OCI-LY7 (cell line): ENCODE measurements at regions not wholly inside any gene's neighbourhood (a gene's known extent, or its start where the extent isn't known, plus 50 kb on each side); places are given as distances from the start of the nearest gene placed in this dataset.

ENCODE experiments used
- BruUV-seq: library from RNA; stranded (reverse); fragments of 400-500 nt; replicated peaks from 2 replicates; lab custom pipeline; 2021; lab: Mats Ljungman, UMichigan
- CTCF ChIA-PET: fragments of 300-600 bp; sonication (Branson Sonifier 250); formaldehyde crosslinking; loops from one replicate; lab custom pipeline; 2022; ENCODE audit warnings: antibody characterized with exemption; ENCODE audit not compliant: unreplicated experiment; lab: Charles Lee
- POLR2A ChIA-PET: fragments of 300-600 bp; sonication (Branson Sonifier 250); formaldehyde crosslinking; loops from one replicate; lab custom pipeline; 2022; ENCODE audit warnings: antibody characterized with exemption; lab: Charles Lee
- DNase-seq: peaks from one replicate; pipeline ENCODE4 v3.0.0-alpha.2; 2015; ENCODE audit warnings: low spot score
- H2AFZ ChIP-seq: fragments of 200-600 bp; sonication (generic), shearing (Covaris generic); 2 replicates; pipeline ENCODE4 v1.6.1; 2014; ENCODE audit warnings: mild to moderate bottlenecking, antibody characterized with exemption, low read length, moderate library complexity
- H3K27ac ChIP-seq: fragments of 200-600 bp; sonication (generic); 2 replicates; pipeline ENCODE4 v1.5.1; 2014; ENCODE audit warnings: mixed run types, low read depth, mild to moderate bottlenecking, moderate library complexity, low read length, inconsistent platforms; ENCODE audit not compliant: poor library complexity, severe bottlenecking
- H3K36me3 ChIP-seq: fragments of 200-600 bp; sonication (generic); 2 replicates; pipeline ENCODE4 v1.6.1; 2014; ENCODE audit warnings: mild to moderate bottlenecking, antibody characterized with exemption, low read length, moderate library complexity, mixed read lengths; ENCODE audit not compliant: insufficient read depth
- H3K4me1 ChIP-seq: fragments of 200-600 bp; sonication (generic); 2 replicates; pipeline ENCODE4 v1.5.1; 2014; ENCODE audit warnings: mild to moderate bottlenecking, low read length; ENCODE audit not compliant: insufficient read depth, poor library complexity, severe bottlenecking
- H3K4me2 ChIP-seq: fragments of 200-600 bp; sonication (generic); 2 replicates; pipeline ENCODE4 v1.6.1; 2014; ENCODE audit warnings: mild to moderate bottlenecking, low read length
- H3K4me3 ChIP-seq: fragments of 200-600 bp; sonication (generic); 2 replicates; pipeline ENCODE4 v1.5.1; 2014; ENCODE audit warnings: mild to moderate bottlenecking, low read depth, low read length; ENCODE audit not compliant: poor library complexity, severe bottlenecking
- H3K79me2 ChIP-seq: fragments of 200-600 bp; sonication (generic); 2 replicates; pipeline ENCODE4 v1.6.1; 2016; ENCODE audit warnings: low read depth, mild to moderate bottlenecking, low read length, moderate library complexity, mixed read lengths; ENCODE audit not compliant: insufficient read depth
- H3K9me2 ChIP-seq: fragments of 200-600 bp; sonication (generic); 2 replicates; pipeline ENCODE4 v1.6.1; 2016; ENCODE audit warnings: mild to moderate bottlenecking, low read length, mixed read lengths; ENCODE audit not compliant: insufficient read depth
- H3K9me3 ChIP-seq: fragments of 200-600 bp; sonication (generic); 2 replicates; pipeline ENCODE4 v1.6.1; 2014; ENCODE audit warnings: mild to moderate bottlenecking, mixed run types, low read length, mixed read lengths
- H4K20me1 ChIP-seq: fragments of 200-600 bp; sonication (generic); 2 replicates; pipeline ENCODE4 v1.6.1; 2014; ENCODE audit warnings: mild to moderate bottlenecking, antibody characterized with exemption, low read length, moderate library complexity, mixed read lengths; ENCODE audit not compliant: insufficient read depth
- CTCF ChIP-seq: fragments of 200-600 bp; sonication (generic); conservative IDR thresholded peaks from 2 replicates; pipeline ENCODE4 v1.5.1; 2014; ENCODE audit warnings: mild to moderate bottlenecking, antibody characterized with exemption, low read length, moderate library complexity, mixed read lengths
- EZH2phosphoT487 ChIP-seq: fragments of 200-600 bp; sonication (generic); IDR thresholded peaks from 2 replicates; pipeline ENCODE4 v1.6.1; 2018; ENCODE audit warnings: low read depth, borderline replicate concordance, mild to moderate bottlenecking, mixed run types, antibody characterized with exemption, low read length, moderate library complexity, mixed read lengths
- intact Hi-C: fragments of 100-400 bp; cut with micrococcal nuclease; formaldehyde crosslinking; loops from one replicate; pipeline ENCODE4 v1.10.0; 2022; ENCODE audit not compliant: unreplicated experiment

DNA sequence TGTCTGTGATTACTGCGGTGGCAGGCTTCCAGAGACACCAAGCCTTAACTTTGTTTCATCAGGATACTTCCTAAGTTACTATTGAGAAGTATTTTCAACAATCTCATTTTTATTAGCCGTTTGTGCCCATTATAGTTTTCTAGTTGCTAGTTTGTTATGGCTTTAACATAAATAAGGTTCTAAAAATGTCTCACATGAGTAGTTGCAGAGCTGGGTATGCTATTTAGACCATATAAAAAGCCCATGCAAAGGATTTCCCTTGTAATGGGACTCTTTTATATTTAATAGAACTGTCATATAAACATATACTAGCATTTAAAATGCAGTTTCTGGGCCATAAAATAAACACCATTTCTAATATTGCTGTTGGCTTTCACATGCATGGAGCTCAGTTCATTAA is 205.3 kb upstream of the TCF21 start:
- intact Hi-C loops: no loop called here
- no peaks in the 10 kb centered on the region for H3K36me3 ChIP-seq
- CTCF ChIA-PET: no interaction called here

GRCh38 chr6:133688705-133689492 is 200.0 kb upstream of the TCF21 start:
- H3K27ac ChIP-seq: no peak overlapping the region
- BruUV-seq: no TSS peak
- H3K4me1 ChIP-seq: no peaks in the 10 kb centered on the region
- H2AFZ ChIP-seq: no peak overlapping the region
- H3K4me3 ChIP-seq: no peak overlapping the region
- H3K9me2 ChIP-seq: no peaks in the 10 kb centered on the region
- H3K79me2 ChIP-seq: no peaks in the 10 kb centered on the region
- H3K36me3 ChIP-seq: no peaks in the 10 kb centered on the region
- ChIA-PET CTCF (no interaction called here), POLR2A (no interaction called here)
- TF ChIP-seq EZH2phosphoT487 (no peak), CTCF (no peak)
- H4K20me1 ChIP-seq: no peaks in the 10 kb centered on the region
- DNase-seq: no peak
- no peaks in the 10 kb centered on the region for H3K9me3 ChIP-seq
- no peak overlapping the region for H3K4me2 ChIP-seq
- intact Hi-C loops: no loop called here

More for the DNA sequence above, 205.3 kb upstream of the TCF21 start:
- Histone ChIP-seq H3K27ac (no peak overlapping the region), H3K79me2 (no peaks in the 10 kb centered on the region), H2AFZ (no peak overlapping the region), H3K9me2 (no peaks in the 10 kb centered on the region), H3K4me3 (no peak overlapping the region), H3K4me1 (no peaks in the 10 kb centered on the region), H3K4me2 (no peak overlapping the region), H3K9me3 (no peaks in the 10 kb centered on the region), H4K20me1 (no peaks in the 10 kb centered on the region)
- BruUV-seq: no TSS peak
- DNase-seq: no peak
- TF ChIP-seq EZH2phosphoT487 (no peak), CTCF (no peak)
- POLR2A ChIA-PET: interaction anchor here (0.8 kb wide), 1 partner anchor 13 kb away, joined by 4 read pairs; no protein-coding TSS in a partner anchor

DNA sequence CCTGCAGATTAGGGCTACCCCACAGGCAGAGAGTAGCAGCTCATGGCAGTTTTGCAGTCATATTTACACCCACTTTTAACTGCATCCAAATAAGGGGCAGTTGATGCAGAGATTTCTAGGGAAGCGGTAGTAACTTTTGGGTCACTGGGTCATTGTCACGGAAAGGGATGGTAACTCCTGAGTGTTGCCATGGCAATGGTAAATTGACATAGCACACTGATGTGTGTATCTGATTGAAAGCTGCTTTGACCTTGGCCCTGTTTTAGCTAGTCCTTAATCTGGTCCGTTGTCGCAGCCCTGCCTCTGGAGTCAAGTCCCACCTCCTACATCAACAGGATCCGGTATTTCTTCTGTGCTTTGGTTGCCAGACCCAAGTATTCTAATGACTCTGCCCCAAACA is 199.1 kb upstream of the TCF21 start:
- H3K4me3 ChIP-seq: no peak overlapping the region
- no peaks in the 10 kb centered on the region for H3K9me3 ChIP-seq
- CTCF ChIA-PET: no interaction called here
- H3K27ac ChIP-seq: no peak overlapping the region
- no peak overlapping the region for H3K4me2 ChIP-seq
- H3K4me1 ChIP-seq: no peaks in the 10 kb centered on the region
- H2AFZ ChIP-seq: no peak overlapping the region
- H3K36me3 ChIP-seq: no peaks in the 10 kb centered on the region
- H4K20me1 ChIP-seq: no peaks in the 10 kb centered on the region
- H3K79me2 ChIP-seq: no peaks in the 10 kb centered on the region
- POLR2A ChIA-PET: no interaction called here
- intact Hi-C loops: no loop called here
- TF ChIP-seq EZH2phosphoT487: no peak
- no peak for TF ChIP-seq CTCF
- no peak for DNase-seq
- BruUV-seq: no TSS peak
- H3K9me2 ChIP-seq: 0 out of 2 replicates have a peak, but pooled peaks cover 5% of the 10 kb centered on the region
